ELF-1 (cell line): ENCODE measurements at regions not wholly inside any gene's neighbourhood (a gene's known extent, or its start where the extent isn't known, plus 50 kb on each side); places are given as distances from the start of the nearest gene placed in this dataset.
"Not testable (repeated sequence)": the region's sequence is repeated elsewhere in the genome, so short reads cannot be mapped to it uniquely, and the experiment has no call there.

Experiments used
- DNase-seq: peaks from one replicate; pipeline ENCODE4 v3.0.0-alpha.2; 2016; ENCODE audit warnings: low read depth, low spot score

- no peak for DNase-seq
These were observed 92.3 kb upstream of the ETV3 start for GRCh38 chr1:157230500-157230899.

GRCh38 chr1:157227700-157228099, 89.5 kb upstream of the ETV3 start:
- DNase-seq = no peak

GRCh38 chr1:157226739-157227138, 88.5 kb upstream of the ETV3 start:
- no peak for DNase-seq

- DNase-seq = no peak
These were observed 81.4 kb upstream of the ETV3 start for GRCh38 chr1:157219600-157219999.

- no peak for DNase-seq
These were observed 81.0 kb upstream of the ETV3 start for GRCh38 chr1:157219182-157219581.

- no peak for DNase-seq
These were observed 80.5 kb upstream of the ETV3 start for GRCh38 chr1:157218671-157219070.

GRCh38 chr1:157217486-157217885, 79.3 kb upstream of the ETV3 start:
- no peak for DNase-seq

GRCh38 chr1:157213836-157214235, 75.6 kb upstream of the ETV3 start:
- DNase-seq = no peak

GRCh38 chr1:157209514-157209913, 71.3 kb upstream of the ETV3 start:
- DNase-seq = no peak

GRCh38 chr1:157205982-157206381, 67.8 kb upstream of the ETV3 start:
- DNase-seq = not testable (repeated sequence)

GRCh38 chr1:157203166-157203565, 65.0 kb upstream of the ETV3 start:
- DNase-seq = no peak

- no peak for DNase-seq
These were observed 64.1 kb upstream of the ETV3 start for GRCh38 chr1:157202331-157202730.

- no peak for DNase-seq
These were observed 63.6 kb upstream of the ETV3 start for GRCh38 chr1:157201767-157202166.

GRCh38 chr1:157200451-157200850, 62.3 kb upstream of the ETV3 start:
- DNase-seq = no peak

- peak; percentile 61 for DNase-seq
These were observed 61.2 kb upstream of the ETV3 start for GRCh38 chr1:157199421-157199755.

- peak; percentile 32 for DNase-seq
These were observed 60.6 kb upstream of the ETV3 start for GRCh38 chr1:157198619-157199420.

GRCh38 chr1:157197906-157198435, 59.8 kb upstream of the ETV3 start:
- DNase-seq = peak; percentile 23

GRCh38 chr1:157196670-157197456, 58.7 kb upstream of the ETV3 start:
- peak; percentile 78 for DNase-seq

- no peak for DNase-seq
These were observed 58.0 kb upstream of the ETV3 start for GRCh38 chr1:157196245-157196543.

GRCh38 chr1:157195521-157196244, 57.5 kb upstream of the ETV3 start:
- no peak for DNase-seq

- no peak for DNase-seq
These were observed 56.7 kb upstream of the ETV3 start for GRCh38 chr1:157194731-157195520.
